MV-4-11 (cell line): ENCODE measurements at regions not wholly inside any gene's neighbourhood (a gene's known extent, or its start where the extent isn't known, plus 50 kb on each side); places are given as distances from the start of the nearest gene placed in this dataset.
"Not testable (repeated sequence)": the region's sequence is repeated elsewhere in the genome, so short reads cannot be mapped to it uniquely, and the experiment has no call there.

Experiments
- DNase-seq: peaks from one replicate; lab custom pipeline; 2025; lab: John Stamatoyannopoulos, UW

GRCh38 chr6:56838965-56839364 lies 115.9 kb upstream of the BEND6 start:
- no peak for DNase-seq

GRCh38 chr6:56838016-56838555 lies 116.8 kb upstream of the BEND6 start:
- DNase-seq = no peak

GRCh38 chr6:56837322-56837894 lies 117.5 kb upstream of the BEND6 start:
- DNase-seq = no peak

GRCh38 chr6:56835612-56836011 lies 119.3 kb upstream of the BEND6 start:
- no peak for DNase-seq

GRCh38 chr6:56833873-56834272 lies 121.0 kb upstream of the BEND6 start:
- DNase-seq = no peak

- no peak for DNase-seq
These were observed 121.6 kb upstream of the BEND6 start for GRCh38 chr6:56833127-56833791.

- no peak for DNase-seq
These were observed 122.7 kb upstream of the BEND6 start for GRCh38 chr6:56832225-56832624.

GRCh38 chr6:56831334-56831733 lies 123.6 kb upstream of the BEND6 start:
- no peak for DNase-seq

- no peak for DNase-seq
These were observed 126.8 kb upstream of the BEND6 start for GRCh38 chr6:56827908-56828649.

- DNase-seq = not testable (repeated sequence)
These were observed 130.5 kb upstream of the BEND6 start for GRCh38 chr6:56824431-56824830.

GRCh38 chr6:56821005-56821432 lies 133.9 kb upstream of the BEND6 start:
- DNase-seq = no peak

- no peak for DNase-seq
These were observed 134.8 kb upstream of the BEND6 start for GRCh38 chr6:56820060-56820459.

- DNase-seq = no peak
These were observed 135.3 kb upstream of the BEND6 start for GRCh38 chr6:56819604-56820003.

- DNase-seq = no peak
These were observed 138.5 kb upstream of the BEND6 start for GRCh38 chr6:56816370-56816769.

GRCh38 chr6:56815436-56815835 lies 139.5 kb upstream of the BEND6 start:
- no peak for DNase-seq

GRCh38 chr6:56814802-56815201 lies 140.1 kb upstream of the BEND6 start:
- DNase-seq = no peak

- no peak for DNase-seq
These were observed 140.6 kb upstream of the BEND6 start for GRCh38 chr6:56814308-56814707.

GRCh38 chr6:56812851-56813250 lies 142.1 kb upstream of the BEND6 start:
- not testable (repeated sequence) for DNase-seq

GRCh38 chr6:56808871-56809359 lies 146.0 kb upstream of the BEND6 start:
- no peak for DNase-seq

- no peak for DNase-seq
These were observed 146.9 kb upstream of the BEND6 start for GRCh38 chr6:56807989-56808337.

GRCh38 chr6:56807326-56807988 lies 147.4 kb upstream of the BEND6 start:
- no peak for DNase-seq

- DNase-seq = no peak
These were observed 148.5 kb upstream of the BEND6 start for GRCh38 chr6:56806368-56806767.
